ENCODE measurements at regions not wholly inside any gene's neighbourhood (a gene's known extent, or its start where the extent isn't known, plus 50 kb on each side); places are given as distances from the start of the nearest gene placed in this dataset.

DNA sequence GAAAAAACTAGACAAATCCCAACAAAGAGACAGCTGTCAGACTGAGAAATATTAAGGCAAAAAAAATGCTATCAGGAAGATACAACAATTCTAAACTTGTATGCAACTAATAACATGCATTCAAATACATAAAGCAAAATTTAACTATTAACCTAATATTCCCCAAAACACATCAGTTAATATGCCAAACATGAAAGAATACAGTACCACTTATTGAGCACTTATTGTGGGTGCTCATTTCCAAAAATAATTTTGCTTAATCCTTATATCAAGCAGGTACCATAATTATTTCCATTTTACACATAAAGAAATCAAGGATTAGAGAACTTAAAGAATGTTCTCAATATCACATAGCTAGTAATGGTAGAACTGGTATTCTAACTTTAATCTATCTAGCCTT lies 67.7 kb upstream of the HMGXB4 start:
- TF ChIP-seq, protein P1, sequence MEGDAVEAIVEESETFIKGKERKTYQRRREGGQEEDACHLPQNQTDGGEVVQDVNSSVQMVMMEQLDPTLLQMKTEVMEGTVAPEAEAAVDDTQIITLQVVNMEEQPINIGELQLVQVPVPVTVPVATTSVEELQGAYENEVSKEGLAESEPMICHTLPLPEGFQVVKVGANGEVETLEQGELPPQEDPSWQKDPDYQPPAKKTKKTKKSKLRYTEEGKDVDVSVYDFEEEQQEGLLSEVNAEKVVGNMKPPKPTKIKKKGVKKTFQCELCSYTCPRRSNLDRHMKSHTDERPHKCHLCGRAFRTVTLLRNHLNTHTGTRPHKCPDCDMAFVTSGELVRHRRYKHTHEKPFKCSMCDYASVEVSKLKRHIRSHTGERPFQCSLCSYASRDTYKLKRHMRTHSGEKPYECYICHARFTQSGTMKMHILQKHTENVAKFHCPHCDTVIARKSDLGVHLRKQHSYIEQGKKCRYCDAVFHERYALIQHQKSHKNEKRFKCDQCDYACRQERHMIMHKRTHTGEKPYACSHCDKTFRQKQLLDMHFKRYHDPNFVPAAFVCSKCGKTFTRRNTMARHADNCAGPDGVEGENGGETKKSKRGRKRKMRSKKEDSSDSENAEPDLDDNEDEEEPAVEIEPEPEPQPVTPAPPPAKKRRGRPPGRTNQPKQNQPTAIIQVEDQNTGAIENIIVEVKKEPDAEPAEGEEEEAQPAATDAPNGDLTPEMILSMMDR (IDR thresholded peaks at IDR 0.05; ENCODE audit: borderline replicate concordance, extremely low read depth, insufficient read depth): no peak
- Histone ChIP-seq H3K36me3 (ENCODE audit: control insufficient read depth in 2 of 3, insufficient read depth in 3 of 3, low read length in 3 of 3) (no peaks in the 10 kb centered on the region), H3K27me3 (ENCODE audit: control insufficient read depth, insufficient read depth, low read length) (no peaks in the 10 kb centered on the region), H3K4me3 (ENCODE audit: low read length in 3 of 3) (no peak overlapping the region), H3K27ac (ENCODE audit: low read depth in 2 of 2, low read length in 2 of 2) (no peak overlapping the region), H3K4me1 (ENCODE audit: control insufficient read depth in 2 of 3, insufficient read depth in 2 of 3, low read depth in 1 of 3, low read length in 3 of 3) (no peaks in the 10 kb centered on the region), H3K9ac (ENCODE audit: low read length in 3 of 3) (no peak overlapping the region), H3K9me3 (ENCODE audit: control insufficient read depth in 2 of 3, insufficient read depth in 1 of 3, low read length in 3 of 3) (peaks cover 0 to 11% (median 3%) of the 10 kb centered on the region in 3 donors)
- intact Hi-C loops (cut with DNase I): no loop called here
- FAIRE-seq (no peak), DNase-seq (no peak)

DNA sequence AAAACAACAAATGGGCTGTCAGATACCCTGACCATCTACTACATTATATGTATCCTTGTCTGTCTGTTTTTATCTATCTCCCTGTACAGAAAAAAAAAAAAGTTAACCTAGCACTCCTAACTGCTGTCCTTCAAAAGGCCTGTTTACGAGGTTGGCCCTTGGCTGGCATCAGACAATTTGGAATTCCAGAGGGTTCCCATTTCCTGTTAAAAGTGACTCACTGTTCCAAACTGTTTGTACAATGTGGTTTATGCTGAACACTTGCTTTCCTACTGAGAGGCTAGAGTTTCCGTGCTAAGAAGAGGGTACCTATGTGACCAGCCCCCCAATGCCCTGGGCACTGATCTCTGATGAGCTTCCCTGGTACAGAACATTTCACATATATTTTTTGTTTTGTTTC lies 65.9 kb upstream of the HMGXB4 start:
- TF ChIP-seq, protein P1 (IDR thresholded peaks at IDR 0.05; ENCODE audit: borderline replicate concordance, extremely low read depth, insufficient read depth): no peak
- intact Hi-C loops (cut with DNase I): no loop called here
- H3K4me1 ChIP-seq (ENCODE audit: control insufficient read depth in 2 of 3, insufficient read depth in 2 of 3, low read depth in 1 of 3, low read length in 3 of 3): no peaks in the 10 kb centered on the region
- no peak overlapping the region for H3K9ac ChIP-seq (ENCODE audit: low read length in 3 of 3)
- no peak overlapping the region for H3K4me3 ChIP-seq (ENCODE audit: low read length in 3 of 3)
- H3K27me3 ChIP-seq (ENCODE audit: control insufficient read depth, insufficient read depth, low read length): no peaks in the 10 kb centered on the region
- H3K9me3 ChIP-seq (ENCODE audit: control insufficient read depth in 2 of 3, insufficient read depth in 1 of 3, low read length in 3 of 3): peaks cover 0 to 11% (median 3%) of the 10 kb centered on the region in 3 donors
- no peak overlapping the region for H3K27ac ChIP-seq (ENCODE audit: low read depth in 2 of 2, low read length in 2 of 2)
- no peaks in the 10 kb centered on the region for H3K36me3 ChIP-seq (ENCODE audit: control insufficient read depth in 2 of 3, insufficient read depth in 3 of 3, low read length in 3 of 3)
- DNase-seq (no peak), FAIRE-seq (no peak)

DNA sequence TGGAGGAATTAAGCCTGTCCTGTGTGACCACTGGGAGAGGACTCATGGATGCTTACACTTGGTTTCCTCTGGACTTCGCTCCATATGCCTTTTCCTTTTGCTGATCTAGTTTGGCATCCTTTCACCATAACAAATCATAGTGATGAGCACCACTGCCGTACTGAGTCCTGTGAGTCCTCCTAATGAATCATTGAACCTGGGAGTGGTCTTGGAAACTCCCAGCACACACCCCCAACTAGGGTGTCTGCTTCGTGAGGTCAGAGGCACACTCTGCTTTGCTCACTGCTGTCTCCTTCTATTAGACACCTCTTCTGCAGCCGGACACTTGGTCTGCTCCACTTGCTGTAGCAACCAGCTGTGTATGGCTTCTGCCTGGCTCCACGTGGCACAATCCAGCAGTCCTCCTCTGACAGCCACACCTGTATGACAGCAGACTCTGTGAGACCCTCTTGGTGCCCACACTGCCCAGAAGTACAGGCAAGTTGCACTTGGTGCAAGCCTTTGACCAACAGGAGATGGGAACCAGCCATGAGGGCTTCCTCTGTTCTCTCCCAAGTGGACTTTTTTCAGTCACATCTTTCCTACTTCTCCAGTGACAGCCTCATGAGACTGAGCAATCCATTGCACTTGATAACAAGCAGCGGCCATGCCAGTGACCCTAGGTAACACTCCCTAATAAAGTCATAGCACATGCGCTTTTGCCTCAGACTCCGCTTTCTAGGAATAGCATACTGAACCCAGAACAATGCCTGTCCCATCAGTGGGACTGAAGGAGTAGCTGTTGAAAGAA lies 65.0 kb upstream of the HMGXB4 start:
- no peak for FAIRE-seq

More for the DNA sequence above, 65.0 kb upstream of the HMGXB4 start:
- TF ChIP-seq, protein P1 (IDR thresholded peaks at IDR 0.05; ENCODE audit: borderline replicate concordance, extremely low read depth, insufficient read depth): no peak
- intact Hi-C loops (cut with DNase I): no loop called here
- no peak overlapping the region for H3K27ac ChIP-seq (ENCODE audit: low read depth in 2 of 2, low read length in 2 of 2)
- H3K9me3 ChIP-seq (ENCODE audit: control insufficient read depth in 2 of 3, insufficient read depth in 1 of 3, low read length in 3 of 3): peaks cover 0 to 11% (median 3%) of the 10 kb centered on the region in 3 donors
- H3K4me3 ChIP-seq (ENCODE audit: low read length in 3 of 3): no peak overlapping the region
- H3K36me3 ChIP-seq (ENCODE audit: control insufficient read depth in 2 of 3, insufficient read depth in 3 of 3, low read length in 3 of 3): no peaks in the 10 kb centered on the region
- no peaks in the 10 kb centered on the region for H3K4me1 ChIP-seq (ENCODE audit: control insufficient read depth in 2 of 3, insufficient read depth in 2 of 3, low read depth in 1 of 3, low read length in 3 of 3)
- H3K9ac ChIP-seq (ENCODE audit: low read length in 3 of 3): no peak overlapping the region
- no peaks in the 10 kb centered on the region for H3K27me3 ChIP-seq (ENCODE audit: control insufficient read depth, insufficient read depth, low read length)
- DNase-seq: no peak

Measured in kidney (tissue), 13 donors.